ENCODE measurements at regions not wholly inside any gene's neighbourhood (a gene's known extent, or its start where the extent isn't known, plus 50 kb on each side); places are given as distances from the start of the nearest gene placed in this dataset.

GRCh38 chr3:187902041-187902471 is 156.8 kb upstream of the BCL6 start:
- no peak for ATAC-seq
- intact Hi-C loops (cut with DNase I, micrococcal nuclease), result no loop called here
- Histone ChIP-seq H3K4me3 (no peak overlapping the region), H3K36me3 (ENCODE audit: low read depth) (no peaks in the 10 kb centered on the region), H3K4me1 (ENCODE audit: low read depth) (no peaks in the 10 kb centered on the region), H3K9me3 (no peaks in the 10 kb centered on the region)
- DNase-seq, result no peak
- TF ChIP-seq, protein P1, sequence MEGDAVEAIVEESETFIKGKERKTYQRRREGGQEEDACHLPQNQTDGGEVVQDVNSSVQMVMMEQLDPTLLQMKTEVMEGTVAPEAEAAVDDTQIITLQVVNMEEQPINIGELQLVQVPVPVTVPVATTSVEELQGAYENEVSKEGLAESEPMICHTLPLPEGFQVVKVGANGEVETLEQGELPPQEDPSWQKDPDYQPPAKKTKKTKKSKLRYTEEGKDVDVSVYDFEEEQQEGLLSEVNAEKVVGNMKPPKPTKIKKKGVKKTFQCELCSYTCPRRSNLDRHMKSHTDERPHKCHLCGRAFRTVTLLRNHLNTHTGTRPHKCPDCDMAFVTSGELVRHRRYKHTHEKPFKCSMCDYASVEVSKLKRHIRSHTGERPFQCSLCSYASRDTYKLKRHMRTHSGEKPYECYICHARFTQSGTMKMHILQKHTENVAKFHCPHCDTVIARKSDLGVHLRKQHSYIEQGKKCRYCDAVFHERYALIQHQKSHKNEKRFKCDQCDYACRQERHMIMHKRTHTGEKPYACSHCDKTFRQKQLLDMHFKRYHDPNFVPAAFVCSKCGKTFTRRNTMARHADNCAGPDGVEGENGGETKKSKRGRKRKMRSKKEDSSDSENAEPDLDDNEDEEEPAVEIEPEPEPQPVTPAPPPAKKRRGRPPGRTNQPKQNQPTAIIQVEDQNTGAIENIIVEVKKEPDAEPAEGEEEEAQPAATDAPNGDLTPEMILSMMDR (IDR thresholded peaks at IDR 0.05), result no peak

DNA sequence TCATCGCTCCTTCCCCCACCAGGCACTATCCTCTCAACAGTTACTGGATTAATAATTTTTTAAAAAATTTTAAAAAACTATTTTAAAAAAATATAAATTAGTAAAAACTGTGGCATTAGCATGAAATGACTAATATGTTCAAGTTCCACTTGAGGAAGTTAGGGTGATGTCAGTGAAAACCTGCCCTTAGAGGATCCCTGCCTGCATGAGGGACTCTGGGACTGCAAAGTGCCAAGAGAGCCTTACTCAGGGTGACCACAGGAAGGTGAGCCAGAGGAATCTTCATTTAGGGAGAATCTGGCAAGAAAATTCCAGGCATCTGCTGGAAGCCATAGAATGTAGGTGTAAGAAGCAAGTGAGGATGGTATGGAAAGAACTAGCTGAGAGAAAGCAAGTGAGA is 157.7 kb upstream of the BCL6 start:
- H3K9me3 ChIP-seq, result no peaks in the 10 kb centered on the region
- H3K4me1 ChIP-seq (ENCODE audit: low read depth), result no peaks in the 10 kb centered on the region
- H3K4me3 ChIP-seq, result no peak overlapping the region
- no peaks in the 10 kb centered on the region for H3K36me3 ChIP-seq (ENCODE audit: low read depth)
- ATAC-seq (no peak), DNase-seq (no peak)
- TF ChIP-seq, protein P1 (IDR thresholded peaks at IDR 0.05), result no peak
- intact Hi-C loops (cut with DNase I, micrococcal nuclease), result no loop called here

DNA sequence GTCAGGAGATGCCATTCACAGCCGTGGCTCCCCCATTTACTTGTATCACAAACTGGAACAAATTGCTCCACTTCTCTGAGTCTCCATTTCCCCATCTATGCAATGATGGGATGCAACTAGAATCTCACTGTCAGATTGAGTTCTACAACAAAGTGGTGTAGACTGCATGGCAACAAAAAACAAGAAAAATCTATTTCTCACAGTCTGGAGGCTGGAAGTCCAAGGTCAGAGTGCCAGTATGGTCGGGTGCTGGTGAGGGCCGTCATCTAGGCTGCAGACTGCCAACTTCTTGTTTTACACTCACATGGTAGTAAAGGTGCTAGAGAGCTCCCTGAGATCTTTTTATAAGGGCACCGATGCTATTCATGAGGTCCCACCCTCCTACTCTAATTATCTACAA is 158.4 kb upstream of the BCL6 start:
- no peak overlapping the region for H3K4me3 ChIP-seq
- ATAC-seq (no peak), DNase-seq (no peak)
- intact Hi-C loops (cut with DNase I, micrococcal nuclease), result no loop called here
- no peaks in the 10 kb centered on the region for H3K36me3 ChIP-seq (ENCODE audit: low read depth)
- no peaks in the 10 kb centered on the region for H3K4me1 ChIP-seq (ENCODE audit: low read depth)
- TF ChIP-seq, protein P1 (IDR thresholded peaks at IDR 0.05), result no peak
- H3K9me3 ChIP-seq, result no peaks in the 10 kb centered on the region

- Histone ChIP-seq H3K9me3 (no peaks in the 10 kb centered on the region), H3K36me3 (ENCODE audit: low read depth) (no peaks in the 10 kb centered on the region), H3K4me3 (no peak overlapping the region), H3K4me1 (ENCODE audit: low read depth) (no peaks in the 10 kb centered on the region)
- intact Hi-C loops (cut with DNase I, micrococcal nuclease), result no loop called here
- no peak for DNase-seq
- ATAC-seq, result no peak
- TF ChIP-seq, protein P1 (IDR thresholded peaks at IDR 0.05), result no peak
Measured at GRCh38 chr3:187906416-187906815, 161.1 kb upstream of the BCL6 start.

DNA sequence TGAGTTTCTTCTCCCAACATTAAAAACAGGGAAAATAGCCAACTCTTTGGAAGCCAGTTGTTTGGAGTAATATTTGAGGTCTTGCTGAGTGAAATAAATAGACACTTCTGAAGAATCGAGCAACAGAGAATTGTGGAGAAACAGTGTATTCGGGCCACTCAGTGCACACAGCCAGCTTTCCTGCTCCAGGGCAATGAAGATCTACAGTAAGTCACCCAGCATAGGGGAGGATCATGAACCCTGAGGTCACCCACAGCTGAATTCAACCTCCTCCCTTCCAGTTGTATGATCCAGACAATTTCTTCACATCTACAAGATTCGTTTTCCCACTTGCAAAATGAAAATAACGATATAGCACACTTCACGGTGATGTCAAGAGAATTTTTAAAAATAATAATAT is 161.7 kb upstream of the BCL6 start:
- ATAC-seq (no peak), DNase-seq (no peak)
- no peak overlapping the region for H3K4me3 ChIP-seq
- TF ChIP-seq, protein P1 (IDR thresholded peaks at IDR 0.05), result no peak
- no peaks in the 10 kb centered on the region for H3K36me3 ChIP-seq (ENCODE audit: low read depth)
- H3K4me1 ChIP-seq (ENCODE audit: low read depth), result no peaks in the 10 kb centered on the region
- H3K9me3 ChIP-seq, result no peaks in the 10 kb centered on the region
- intact Hi-C loops (cut with DNase I, micrococcal nuclease), result no loop called here

- H3K4me3 ChIP-seq, result no peak overlapping the region
- no peaks in the 10 kb centered on the region for H3K36me3 ChIP-seq (ENCODE audit: low read depth)
- no peak for ATAC-seq
- intact Hi-C loops (cut with DNase I, micrococcal nuclease), result no loop called here
- H3K4me1 ChIP-seq (ENCODE audit: low read depth), result peaks cover 9% of the 10 kb centered on the region
- TF ChIP-seq, protein P1 (IDR thresholded peaks at IDR 0.05), result no peak
- DNase-seq, result no peak
- no peaks in the 10 kb centered on the region for H3K9me3 ChIP-seq
Measured at GRCh38 chr3:187909866-187910265, 164.6 kb upstream of the BCL6 start.
